Caco-2 (cell line): ENCODE measurements at regions not wholly inside any gene's neighbourhood (a gene's known extent, or its start where the extent isn't known, plus 50 kb on each side); places are given as distances from the start of the nearest gene placed in this dataset.

Experiments
- BruUV-seq: library from RNA; stranded (reverse); fragments of 400-500 nt; replicated peaks from 2 replicates; lab custom pipeline; 2021; lab: Mats Ljungman, UMichigan
- CTCF ChIA-PET: fragments of 300-600 bp; sonication (Branson Sonifier 250); formaldehyde crosslinking; loops from one replicate; lab custom pipeline; 2022; ENCODE audit warnings: antibody characterized with exemption; lab: Charles Lee
- POLR2A ChIA-PET: fragments of 300-600 bp; sonication (Branson Sonifier 250); formaldehyde crosslinking; loops from one replicate; lab custom pipeline; 2022; ENCODE audit warnings: antibody characterized with exemption; lab: Charles Lee
- DNase-seq, 2 experiments: peaks; one replicate each; pipeline versions ENCODE4 v3.0.0 to v3.0.0-alpha.2; 2020 to 2022
- H3K27me3 ChIP-seq: replicated peaks from 2 replicates; pipeline ENCODE4 v1.6.0; 2011; ENCODE audit warnings: low read length; ENCODE audit not compliant: control insufficient read depth, insufficient read depth
- H3K36me3 ChIP-seq: 2 replicates; pipeline ENCODE4 v1.5.1; 2011; ENCODE audit warnings: low read length; ENCODE audit not compliant: control insufficient read depth, insufficient read depth
- H3K4me1 ChIP-seq: fragments of 250-450 bp; sonication (Bioruptor Pico); 2 replicates; pipeline ENCODE4 v1.5.1; 2020; ENCODE audit warnings: mild to moderate bottlenecking
- H3K4me3 ChIP-seq: 2 replicates; pipeline ENCODE4 v1.5.1; 2011; ENCODE audit warnings: low read depth, mild to moderate bottlenecking, control low read depth, low read length
- H3K9me3 ChIP-seq: fragments of 250-450 bp; sonication (Bioruptor Pico); 2 replicates; pipeline ENCODE4 v1.5.1; 2020; ENCODE audit warnings: mild to moderate bottlenecking, moderate library complexity
- H3K27ac Mint-ChIP-seq: one replicate; pipeline ENCODE4 v1.8.0; 2022; ENCODE audit warnings: mixed read lengths; ENCODE audit not compliant: unreplicated experiment
- H3K27me3 Mint-ChIP-seq: one replicate; pipeline ENCODE4 v1.8.0; 2022; ENCODE audit warnings: mixed read lengths; ENCODE audit not compliant: insufficient read depth, unreplicated experiment
- H3K36me3 Mint-ChIP-seq: one replicate; pipeline ENCODE4 v1.8.0; 2022; ENCODE audit warnings: mild to moderate bottlenecking, mixed read lengths; ENCODE audit not compliant: insufficient read depth, unreplicated experiment
- H3K4me1 Mint-ChIP-seq: one replicate; pipeline ENCODE4 v1.8.0; 2022; ENCODE audit warnings: low read depth, mixed read lengths; ENCODE audit not compliant: unreplicated experiment
- H3K4me3 Mint-ChIP-seq: one replicate; pipeline ENCODE4 v1.8.0; 2022; ENCODE audit warnings: mild to moderate bottlenecking, moderate library complexity, mixed read lengths; ENCODE audit not compliant: unreplicated experiment
- H3K9me3 Mint-ChIP-seq: one replicate; pipeline ENCODE4 v1.8.0; 2022; ENCODE audit warnings: mixed read lengths; ENCODE audit not compliant: unreplicated experiment
- CTCF ChIP-seq, 2 experiments: fragments of 200-600 bp in 1 of 2; IDR thresholded peaks; 1 replicate in 1 of 2; 2 replicates in 1 of 2; pipeline versions ENCODE4 v1.5.1 to v1.8.0; 2011 to 2022; ENCODE audit warnings: antibody characterized with exemption in 1 of 2, control low read depth in 1 of 2, inconsistent platforms in 1 of 2, low read depth in 1 of 2, low read length in 1 of 2, mild to moderate bottlenecking in 1 of 2, moderate library complexity in 1 of 2; ENCODE audit not compliant: insufficient read depth in 1 of 2, severe bottlenecking in 1 of 2, unreplicated experiment in 1 of 2
- intact Hi-C: fragments of 100-400 bp; cut with micrococcal nuclease; formaldehyde crosslinking; loops from one replicate; pipeline ENCODE4 v1.10.0; 2022; ENCODE audit not compliant: unreplicated experiment

DNA sequence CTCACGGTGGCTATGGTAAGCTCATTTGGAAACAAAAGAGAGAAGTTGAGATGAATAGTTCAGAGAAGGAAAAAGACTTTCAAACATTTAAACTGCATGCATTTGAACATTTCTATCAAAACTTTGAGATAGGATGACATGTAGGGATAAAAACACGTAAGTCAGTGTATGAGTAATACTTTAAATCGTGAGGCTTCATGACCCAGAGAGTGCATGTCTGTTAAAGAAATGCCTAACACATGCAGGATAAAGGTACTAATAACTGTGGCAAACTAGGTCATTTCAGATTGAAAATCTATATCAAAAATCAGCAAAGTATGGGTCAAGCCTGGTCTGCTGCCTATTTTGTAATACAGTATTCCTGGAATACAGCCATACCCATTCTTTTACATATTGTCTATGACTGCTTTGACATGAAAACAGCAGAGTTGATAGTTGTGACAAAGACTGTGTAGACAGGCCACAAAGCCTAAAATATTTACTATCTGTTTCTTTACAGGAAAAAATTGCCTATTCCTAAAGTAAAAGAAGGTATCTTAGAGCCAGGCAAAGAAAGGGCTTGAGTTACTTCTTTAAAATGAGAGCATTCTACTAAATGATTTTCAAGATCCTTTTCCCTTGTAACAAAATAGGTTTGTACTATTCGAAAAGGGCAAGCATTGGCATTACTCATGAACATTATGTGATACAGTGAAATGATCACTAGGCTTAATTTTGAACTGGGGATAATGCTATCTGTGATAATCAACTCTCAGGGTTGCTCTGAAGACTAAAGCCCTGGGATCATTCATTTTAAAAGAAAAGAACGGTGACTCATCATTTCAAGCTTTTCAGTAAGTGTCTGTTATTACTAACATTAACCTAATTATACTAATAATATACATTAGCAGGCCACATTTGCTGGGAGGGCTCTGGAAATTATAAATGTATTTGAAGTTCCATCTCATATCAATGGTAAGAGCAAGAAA lies 185.9 kb downstream of the CRPPA start:
- no peak overlapping the region for H3K4me3 Mint-ChIP-seq
- peaks cover 20% of the 10 kb centered on the region for H3K9me3 Mint-ChIP-seq
- DNase-seq = no peak
- CTCF ChIA-PET = no interaction called here
- Histone ChIP-seq H3K4me1 (no peaks in the 10 kb centered on the region), H3K9me3 (peaks cover 9% of the 10 kb centered on the region; the same call in 1 of the 2 replicates), H3K36me3 (no peaks in the 10 kb centered on the region; the same call in 1 of the 2 replicates), H3K27me3 (no peaks in the 10 kb centered on the region), H3K4me3 (no peak overlapping the region)
- intact Hi-C loops = no loop called here
- no peak overlapping the region for H3K27ac Mint-ChIP-seq
- TF ChIP-seq CTCF (IDR thresholded peaks at IDR 0.05; ENCODE audit: insufficient read depth in 1 of 2, low read depth in 1 of 2, low read length in 1 of 2, severe bottlenecking in 1 of 2, unreplicated experiment in 1 of 2) = no peak
- POLR2A ChIA-PET = no interaction called here
- H3K4me1 Mint-ChIP-seq = no peaks in the 10 kb centered on the region
- H3K36me3 Mint-ChIP-seq = no peaks in the 10 kb centered on the region
- H3K27me3 Mint-ChIP-seq = no peaks in the 10 kb centered on the region
- BruUV-seq = no TSS peak

DNA sequence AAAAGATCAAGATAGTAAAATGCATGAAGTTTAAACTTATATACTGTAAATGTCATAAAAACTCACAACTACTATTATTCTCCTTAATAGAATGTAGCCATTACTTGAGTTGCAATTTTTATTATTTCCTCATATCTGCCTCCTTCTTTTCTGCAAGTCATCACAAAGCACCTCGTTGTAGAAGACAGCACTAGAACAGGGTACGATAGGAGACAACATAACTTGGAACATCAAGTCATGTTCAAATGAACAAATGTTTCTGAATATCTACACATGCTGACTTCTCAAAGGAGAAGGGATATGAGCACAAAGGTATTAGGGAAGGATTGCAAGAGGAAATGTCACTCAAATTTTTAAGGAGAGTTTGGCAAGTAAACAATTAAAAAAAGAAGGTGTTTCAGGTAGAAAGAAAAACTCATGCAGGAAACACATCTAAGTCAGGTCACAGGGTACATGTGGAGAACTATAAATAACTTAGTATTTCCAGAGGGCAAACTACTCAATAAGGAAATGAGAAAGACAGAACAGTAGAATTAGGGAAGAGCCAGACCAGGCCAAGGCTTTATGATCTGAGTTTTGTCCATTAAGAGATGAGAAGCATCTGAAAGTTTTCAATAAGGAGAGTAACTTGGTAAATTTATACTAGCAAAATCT lies 186.7 kb downstream of the CRPPA start:
- POLR2A ChIA-PET = no interaction called here
- no peak for DNase-seq
- no peak for TF ChIP-seq CTCF (IDR thresholded peaks at IDR 0.05; ENCODE audit: insufficient read depth in 1 of 2, low read depth in 1 of 2, low read length in 1 of 2, severe bottlenecking in 1 of 2, unreplicated experiment in 1 of 2)
- Histone ChIP-seq H3K9me3 (peaks cover 15% of the 10 kb centered on the region; the same call in 1 of the 2 replicates), H3K27me3 (no peaks in the 10 kb centered on the region), H3K36me3 (no peaks in the 10 kb centered on the region; the same call in 1 of the 2 replicates), H3K4me3 (no peak overlapping the region), H3K4me1 (no peaks in the 10 kb centered on the region)
- Mint-ChIP-seq H3K9me3 (peaks cover 29% of the 10 kb centered on the region), H3K36me3 (no peaks in the 10 kb centered on the region), H3K4me3 (no peak overlapping the region), H3K4me1 (no peaks in the 10 kb centered on the region), H3K27me3 (no peaks in the 10 kb centered on the region), H3K27ac (no peak overlapping the region)
- BruUV-seq = no TSS peak
- intact Hi-C loops = no loop called here
- CTCF ChIA-PET = no interaction called here

DNA sequence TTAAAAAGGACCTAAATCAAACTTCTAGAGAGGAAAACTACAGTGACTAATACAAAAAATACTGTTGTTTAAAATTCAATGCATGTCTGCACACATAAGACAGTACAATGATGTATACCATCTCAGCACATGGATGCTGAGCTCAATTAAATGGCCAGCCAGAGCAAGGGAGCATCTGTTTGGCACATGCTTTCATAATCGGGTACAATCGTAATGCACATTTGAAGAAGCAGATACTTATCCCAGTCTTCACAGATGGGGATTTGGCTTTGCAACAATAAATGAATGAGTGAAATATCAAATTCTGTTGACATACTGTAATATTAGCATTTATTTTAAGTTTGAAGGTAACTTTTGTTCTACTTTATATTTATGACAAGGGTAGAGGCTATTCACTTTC lies 187.8 kb downstream of the CRPPA start:
- no peaks in the 10 kb centered on the region for H3K27me3 Mint-ChIP-seq
- intact Hi-C loops = no loop called here

More for the DNA sequence above, 187.8 kb downstream of the CRPPA start:
- no peaks in the 10 kb centered on the region for H3K27me3 ChIP-seq
- BruUV-seq = no TSS peak
- DNase-seq = no peak
- Mint-ChIP-seq H3K27ac (no peak overlapping the region), H3K4me3 (no peak overlapping the region), H3K9me3 (peaks cover 36% of the 10 kb centered on the region), H3K4me1 (no peaks in the 10 kb centered on the region), H3K36me3 (no peaks in the 10 kb centered on the region)
- H3K36me3 ChIP-seq = no peaks in the 10 kb centered on the region; the same call in 1 of the 2 replicates
- no peak for TF ChIP-seq CTCF (IDR thresholded peaks at IDR 0.05; ENCODE audit: insufficient read depth in 1 of 2, low read depth in 1 of 2, low read length in 1 of 2, severe bottlenecking in 1 of 2, unreplicated experiment in 1 of 2)
- POLR2A ChIA-PET = no interaction called here
- H3K9me3 ChIP-seq = peaks cover 15% of the 10 kb centered on the region; the same call in 1 of the 2 replicates
- CTCF ChIA-PET = no interaction called here
- H3K4me1 ChIP-seq = no peaks in the 10 kb centered on the region
- no peak overlapping the region for H3K4me3 ChIP-seq
